ENCODE measurements at regions not wholly inside any gene's neighbourhood (a gene's known extent, or its start where the extent isn't known, plus 50 kb on each side); places are given as distances from the start of the nearest gene placed in this dataset.
A peak's percentile ranks its signal among the peaks of the same experiment; 100 is the strongest.
"Not testable (repeated sequence)": the region's sequence is repeated elsewhere in the genome, so short reads cannot be mapped to it uniquely, and the experiment has no call there.

- POLR2A ChIA-PET; H3K4me3 ChIP-seq (ENCODE audit: control insufficient read depth in 1 of 7, extremely low read depth in 1 of 7, insufficient read depth in 4 of 7, low read depth in 2 of 7, low read length in 6 of 7); H3K27ac ChIP-seq (ENCODE audit: insufficient read depth in 1 of 2, low read depth in 1 of 2, low read length in 2 of 2, poor library complexity in 1 of 2, severe bottlenecking in 2 of 2); DNase-seq; H3K36me3 ChIP-seq (ENCODE audit: control insufficient read depth in 4 of 4, insufficient read depth in 4 of 4, low read length in 3 of 4); CTCF ChIA-PET; H3K9me3 ChIP-seq (ENCODE audit: control extremely low read depth in 1 of 5, control insufficient read depth in 4 of 5, insufficient read depth in 2 of 5, low read depth in 1 of 5, low read length in 4 of 5); H3K27me3 ChIP-seq (replicated peaks in 2 of 5; ENCODE audit: control insufficient read depth in 4 of 5, insufficient read depth in 5 of 5, low read length in 4 of 5); H3K4me1 ChIP-seq (ENCODE audit: control extremely low read depth in 1 of 4, control insufficient read depth in 4 of 4, insufficient read depth in 4 of 4, low read length in 3 of 4): not testable (repeated sequence)
- WGBS (ENCODE audit: insufficient coverage), result 90% methylated on average over 3 of the region's 3 CpGs
These were observed 83.4 kb upstream of the RAP2C start for GRCh38 chrX:132302687-132303086.

GRCh38 chrX:132294776-132295495 is 75.7 kb upstream of the RAP2C start:
- WGBS (ENCODE audit: insufficient coverage), result 93% methylated on average over 2 of the region's 2 CpGs
- H3K27me3 ChIP-seq (replicated peaks in 2 of 5; ENCODE audit: control insufficient read depth in 4 of 5, insufficient read depth in 5 of 5, low read length in 4 of 5), result no peaks in the 10 kb centered on the region
- peaks cover 0 to 2% (median 0%) of the 10 kb centered on the region in 4 experiments for H3K4me1 ChIP-seq (ENCODE audit: control extremely low read depth in 1 of 4, control insufficient read depth in 4 of 4, insufficient read depth in 4 of 4, low read length in 3 of 4)
- POLR2A ChIA-PET, result no interaction called here
- H3K36me3 ChIP-seq (ENCODE audit: control insufficient read depth in 4 of 4, insufficient read depth in 4 of 4, low read length in 3 of 4), result no peaks in the 10 kb centered on the region
- no peak for DNase-seq
- no peaks in the 10 kb centered on the region for H3K9me3 ChIP-seq (ENCODE audit: control extremely low read depth in 1 of 5, control insufficient read depth in 4 of 5, insufficient read depth in 2 of 5, low read depth in 1 of 5, low read length in 4 of 5)
- H3K4me3 ChIP-seq (ENCODE audit: control insufficient read depth in 1 of 7, extremely low read depth in 1 of 7, insufficient read depth in 4 of 7, low read depth in 2 of 7, low read length in 6 of 7), result no peak overlapping the region
- CTCF ChIA-PET, result no interaction called here
- H3K27ac ChIP-seq (ENCODE audit: insufficient read depth in 1 of 2, low read depth in 1 of 2, low read length in 2 of 2, poor library complexity in 1 of 2, severe bottlenecking in 2 of 2), result no peak overlapping the region

- WGBS (ENCODE audit: insufficient coverage), result 65% methylated on average over 1 of the region's 1 CpG
- Histone ChIP-seq H3K27ac (ENCODE audit: insufficient read depth in 1 of 2, low read depth in 1 of 2, low read length in 2 of 2, poor library complexity in 1 of 2, severe bottlenecking in 2 of 2) (no peak overlapping the region), H3K4me3 (ENCODE audit: control insufficient read depth in 1 of 7, extremely low read depth in 1 of 7, insufficient read depth in 4 of 7, low read depth in 2 of 7, low read length in 6 of 7) (no peak overlapping the region), H3K36me3 (ENCODE audit: control insufficient read depth in 4 of 4, insufficient read depth in 4 of 4, low read length in 3 of 4) (no peaks in the 10 kb centered on the region), H3K27me3 (replicated peaks in 2 of 5; ENCODE audit: control insufficient read depth in 4 of 5, insufficient read depth in 5 of 5, low read length in 4 of 5) (no peaks in the 10 kb centered on the region), H3K4me1 (ENCODE audit: control extremely low read depth in 1 of 4, control insufficient read depth in 4 of 4, insufficient read depth in 4 of 4, low read length in 3 of 4) (peaks cover 0 to 2% (median 0%) of the 10 kb centered on the region in 4 experiments), H3K9me3 (ENCODE audit: control extremely low read depth in 1 of 5, control insufficient read depth in 4 of 5, insufficient read depth in 2 of 5, low read depth in 1 of 5, low read length in 4 of 5) (no peaks in the 10 kb centered on the region)
- no peak for DNase-seq
- CTCF ChIA-PET, result interaction anchor here (2.4 to 2.8 kb wide), 2 partner anchors 74 to 298 kb away, joined by 7 to 17 read pairs; partner anchors contain the start of gene RAP2C
- POLR2A ChIA-PET, result no interaction called here
These were observed 74.9 kb upstream of the RAP2C start for GRCh38 chrX:132294192-132294591.

DNA sequence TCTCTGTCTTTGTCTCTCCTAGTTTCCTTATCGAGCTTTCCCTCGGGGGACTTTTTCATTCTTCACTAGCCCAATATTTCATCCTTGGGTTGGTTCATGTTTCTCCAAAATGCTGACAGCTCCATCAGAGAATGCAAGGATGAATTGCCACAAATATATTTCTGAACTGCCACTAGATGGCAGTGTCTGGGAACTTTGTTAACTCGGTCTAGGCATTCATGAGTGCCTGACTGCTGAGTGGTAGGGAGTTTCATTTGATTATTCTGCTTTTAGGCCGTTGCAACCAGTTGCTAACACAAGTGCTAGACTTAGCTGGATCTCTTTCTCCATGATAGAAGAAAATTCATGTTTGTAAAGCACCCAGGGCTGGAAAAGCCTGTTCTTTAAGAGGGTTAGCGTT is 73.5 kb upstream of the RAP2C start:
- H3K9me3 ChIP-seq (ENCODE audit: control extremely low read depth in 1 of 5, control insufficient read depth in 4 of 5, insufficient read depth in 2 of 5, low read depth in 1 of 5, low read length in 4 of 5), result no peaks in the 10 kb centered on the region
- DNase-seq, result peak; percentile 46 to 76 (median 72)
- POLR2A ChIA-PET, result no interaction called here
- peaks cover 0 to 2% (median 0%) of the 10 kb centered on the region in 4 experiments for H3K4me1 ChIP-seq (ENCODE audit: control extremely low read depth in 1 of 4, control insufficient read depth in 4 of 4, insufficient read depth in 4 of 4, low read length in 3 of 4)
- no peak overlapping the region for H3K27ac ChIP-seq (ENCODE audit: insufficient read depth in 1 of 2, low read depth in 1 of 2, low read length in 2 of 2, poor library complexity in 1 of 2, severe bottlenecking in 2 of 2)
- peak overlapping the region in 1 of 7 experiments; percentile 28 for H3K4me3 ChIP-seq (ENCODE audit: control insufficient read depth in 1 of 7, extremely low read depth in 1 of 7, insufficient read depth in 4 of 7, low read depth in 2 of 7, low read length in 6 of 7)
- no peaks in the 10 kb centered on the region for H3K27me3 ChIP-seq (replicated peaks in 2 of 5; ENCODE audit: control insufficient read depth in 4 of 5, insufficient read depth in 5 of 5, low read length in 4 of 5)
- 0% methylated on average over 4 of the region's 5 CpGs for WGBS (ENCODE audit: insufficient coverage)
- no peaks in the 10 kb centered on the region for H3K36me3 ChIP-seq (ENCODE audit: control insufficient read depth in 4 of 4, insufficient read depth in 4 of 4, low read length in 3 of 4)
- CTCF ChIA-PET, result interaction anchor here (0.8 to 2.8 kb wide), 15 partner anchors 10 to 340 kb away, joined by 3 to 20 read pairs (median 4); partner anchors contain the start of gene RAP2C

DNA sequence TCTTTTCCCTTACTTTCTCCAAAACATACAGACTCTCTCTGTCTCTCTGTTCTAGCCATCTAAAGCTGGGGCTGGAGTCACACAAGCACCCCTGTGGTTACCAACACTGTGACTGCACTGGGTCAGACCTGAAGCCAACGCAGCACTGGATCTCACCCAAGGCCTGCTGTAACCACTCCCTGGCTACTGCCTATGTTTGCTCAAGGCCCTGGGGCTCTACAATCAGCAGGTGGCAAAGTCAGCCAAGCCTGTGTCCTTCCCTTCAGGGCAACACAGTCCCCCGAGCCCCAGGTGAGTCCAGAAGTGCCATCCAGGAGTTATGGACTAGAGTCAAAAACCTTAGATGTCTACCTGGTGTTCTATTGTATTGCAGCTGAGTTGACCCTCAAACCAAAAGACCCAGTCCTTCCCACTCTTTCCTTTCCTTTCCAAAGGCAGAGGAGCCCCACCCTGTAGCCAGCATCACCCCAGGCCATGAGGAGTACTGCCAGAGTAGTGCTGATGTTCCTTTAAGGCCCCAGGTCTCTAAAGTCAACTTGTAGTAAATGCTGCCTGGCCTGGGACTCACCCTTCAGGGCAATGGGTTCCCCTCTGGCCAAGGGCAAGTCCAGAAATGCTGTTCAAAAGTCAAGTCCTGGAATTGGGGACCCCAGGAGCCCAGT is 58.8 kb upstream of the RAP2C start:
- WGBS (ENCODE audit: insufficient coverage), result 81% methylated on average over 2 of the region's 2 CpGs
- Histone ChIP-seq H3K4me3 (ENCODE audit: control insufficient read depth in 1 of 7, extremely low read depth in 1 of 7, insufficient read depth in 4 of 7, low read depth in 2 of 7, low read length in 6 of 7) (no peak overlapping the region), H3K9me3 (ENCODE audit: control extremely low read depth in 1 of 5, control insufficient read depth in 4 of 5, insufficient read depth in 2 of 5, low read depth in 1 of 5, low read length in 4 of 5) (no peaks in the 10 kb centered on the region), H3K36me3 (ENCODE audit: control insufficient read depth in 4 of 4, insufficient read depth in 4 of 4, low read length in 3 of 4) (no peaks in the 10 kb centered on the region), H3K27me3 (replicated peaks in 2 of 5; ENCODE audit: control insufficient read depth in 4 of 5, insufficient read depth in 5 of 5, low read length in 4 of 5) (peaks cover 0 to under 1% (median 0%) of the 10 kb centered on the region in 5 experiments), H3K27ac (ENCODE audit: insufficient read depth in 1 of 2, low read depth in 1 of 2, low read length in 2 of 2, poor library complexity in 1 of 2, severe bottlenecking in 2 of 2) (no peak overlapping the region), H3K4me1 (ENCODE audit: control extremely low read depth in 1 of 4, control insufficient read depth in 4 of 4, insufficient read depth in 4 of 4, low read length in 3 of 4) (no peaks in the 10 kb centered on the region)
- DNase-seq, result no peak
- POLR2A ChIA-PET, result no interaction called here
- CTCF ChIA-PET, result no interaction called here

- DNase-seq, result no peak
- CTCF ChIA-PET, result no interaction called here
- 86% methylated on average over 1 of the region's 1 CpG for WGBS (ENCODE audit: insufficient coverage)
- Histone ChIP-seq H3K4me1 (ENCODE audit: control extremely low read depth in 1 of 4, control insufficient read depth in 4 of 4, insufficient read depth in 4 of 4, low read length in 3 of 4) (no peaks in the 10 kb centered on the region), H3K9me3 (ENCODE audit: control extremely low read depth in 1 of 5, control insufficient read depth in 4 of 5, insufficient read depth in 2 of 5, low read depth in 1 of 5, low read length in 4 of 5) (no peaks in the 10 kb centered on the region), H3K27me3 (replicated peaks in 2 of 5; ENCODE audit: control insufficient read depth in 4 of 5, insufficient read depth in 5 of 5, low read length in 4 of 5) (peaks cover 0 to 6% (median 0%) of the 10 kb centered on the region in 5 experiments), H3K36me3 (ENCODE audit: control insufficient read depth in 4 of 4, insufficient read depth in 4 of 4, low read length in 3 of 4) (no peaks in the 10 kb centered on the region), H3K4me3 (ENCODE audit: control insufficient read depth in 1 of 7, extremely low read depth in 1 of 7, insufficient read depth in 4 of 7, low read depth in 2 of 7, low read length in 6 of 7) (no peak overlapping the region), H3K27ac (ENCODE audit: insufficient read depth in 1 of 2, low read depth in 1 of 2, low read length in 2 of 2, poor library complexity in 1 of 2, severe bottlenecking in 2 of 2) (no peak overlapping the region)
- POLR2A ChIA-PET, result no interaction called here
These were observed 53.6 kb upstream of the RAP2C start for GRCh38 chrX:132272826-132273225.

- peaks cover 0 to 6% (median 0%) of the 10 kb centered on the region in 5 experiments for H3K27me3 ChIP-seq (replicated peaks in 2 of 5; ENCODE audit: control insufficient read depth in 4 of 5, insufficient read depth in 5 of 5, low read length in 4 of 5)
- H3K36me3 ChIP-seq (ENCODE audit: control insufficient read depth in 4 of 4, insufficient read depth in 4 of 4, low read length in 3 of 4), result no peaks in the 10 kb centered on the region
- no peak overlapping the region for H3K27ac ChIP-seq (ENCODE audit: insufficient read depth in 1 of 2, low read depth in 1 of 2, low read length in 2 of 2, poor library complexity in 1 of 2, severe bottlenecking in 2 of 2)
- POLR2A ChIA-PET, result no interaction called here
- H3K4me1 ChIP-seq (ENCODE audit: control extremely low read depth in 1 of 4, control insufficient read depth in 4 of 4, insufficient read depth in 4 of 4, low read length in 3 of 4), result no peaks in the 10 kb centered on the region
- no peak overlapping the region for H3K4me3 ChIP-seq (ENCODE audit: control insufficient read depth in 1 of 7, extremely low read depth in 1 of 7, insufficient read depth in 4 of 7, low read depth in 2 of 7, low read length in 6 of 7)
- H3K9me3 ChIP-seq (ENCODE audit: control extremely low read depth in 1 of 5, control insufficient read depth in 4 of 5, insufficient read depth in 2 of 5, low read depth in 1 of 5, low read length in 4 of 5), result no peaks in the 10 kb centered on the region
- DNase-seq, result no peak
- CTCF ChIA-PET, result interaction anchor here (1.1 kb wide), 2 partner anchors 9 to 361 kb away, joined by 3 read pairs; no protein-coding TSS in a partner anchor
- WGBS (ENCODE audit: insufficient coverage), result 92% methylated on average over 3 of the region's 3 CpGs
These were observed 52.1 kb upstream of the RAP2C start for GRCh38 chrX:132271311-132271778.
